HS-5 (cell line): ENCODE measurements at regions not wholly inside any gene's neighbourhood (a gene's known extent, or its start where the extent isn't known, plus 50 kb on each side); places are given as distances from the start of the nearest gene placed in this dataset.
A peak's percentile ranks its signal among the peaks of the same experiment; 100 is the strongest.
"Not testable (repeated sequence)": the region's sequence is repeated elsewhere in the genome, so short reads cannot be mapped to it uniquely, and the experiment has no call there.

Source experiments
- DNase-seq: peaks from one replicate; pipeline ENCODE4 v3.0.0-alpha.2; 2012; ENCODE audit warnings: low read depth

DNA sequence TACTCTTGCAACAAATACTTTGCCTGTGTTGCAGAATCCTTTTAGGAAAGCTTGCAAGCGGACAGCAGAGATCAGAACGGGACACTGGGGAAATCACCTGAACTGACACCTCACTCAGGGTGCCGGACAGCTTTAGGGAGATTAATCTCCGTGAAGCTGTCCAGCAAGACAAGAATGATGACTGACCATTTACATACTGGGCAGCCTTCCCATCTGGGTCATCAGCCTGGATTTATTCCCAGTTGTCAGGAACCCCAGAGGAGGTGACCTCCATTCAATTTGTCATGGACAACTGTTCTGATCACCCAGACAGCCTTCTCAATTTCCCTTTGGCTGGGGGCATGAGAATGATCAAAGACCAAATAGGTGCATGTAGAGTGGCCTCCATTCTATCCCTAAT, 93.0 kb upstream of the EGFL6 start:
- DNase-seq = no peak

DNA sequence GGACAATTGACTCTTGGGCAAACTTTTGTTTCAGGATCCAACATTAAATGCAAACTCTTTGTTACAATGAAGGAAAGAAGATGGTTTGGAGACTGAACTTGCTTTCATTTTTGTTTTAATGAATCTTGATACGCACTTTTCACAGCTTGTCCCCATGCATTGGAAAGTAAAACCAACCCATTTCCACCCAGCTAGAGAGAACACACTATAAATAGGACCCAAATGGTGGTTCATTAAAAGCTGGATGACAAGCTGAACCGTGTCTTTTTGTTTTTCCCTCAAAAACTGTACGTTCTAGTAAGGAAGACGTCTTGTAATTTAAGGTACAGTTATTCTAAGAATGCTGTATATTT, 95.3 kb upstream of the EGFL6 start:
- no peak for DNase-seq

DNA sequence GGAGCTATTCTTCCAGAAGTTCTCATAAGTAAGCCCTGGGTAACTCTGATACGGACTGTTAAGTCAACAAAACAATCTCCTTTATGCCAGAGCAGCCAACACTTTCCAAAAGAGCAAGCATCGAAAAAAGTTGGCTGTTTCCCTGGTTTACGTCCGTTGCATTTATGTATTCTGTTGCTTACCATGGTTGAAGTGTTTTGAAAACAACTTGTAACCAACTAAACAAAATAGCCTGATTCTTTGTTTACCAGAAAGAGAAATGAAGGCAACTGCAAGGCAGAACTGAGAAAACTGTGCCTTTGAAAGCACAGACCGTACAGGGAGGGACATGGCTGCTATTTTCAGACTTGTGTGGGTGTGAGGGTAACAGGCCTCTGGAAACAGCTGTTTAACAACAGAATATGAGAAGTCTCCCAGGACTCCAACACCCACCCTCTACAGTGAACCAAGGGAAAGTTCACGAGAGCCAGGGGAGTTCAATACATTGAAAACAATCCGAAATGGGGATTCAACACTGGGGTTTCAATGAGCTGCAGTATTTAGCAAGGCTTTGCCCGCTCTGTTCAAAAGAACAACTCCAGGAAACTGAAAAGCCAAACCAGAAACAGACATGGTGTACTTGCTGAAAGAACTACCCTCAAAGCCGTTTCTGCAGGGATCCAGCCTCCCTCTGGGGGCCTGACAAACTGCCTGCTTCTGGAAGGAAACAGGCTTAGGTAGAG, 95.8 kb upstream of the EGFL6 start:
- no peak for DNase-seq

DNA sequence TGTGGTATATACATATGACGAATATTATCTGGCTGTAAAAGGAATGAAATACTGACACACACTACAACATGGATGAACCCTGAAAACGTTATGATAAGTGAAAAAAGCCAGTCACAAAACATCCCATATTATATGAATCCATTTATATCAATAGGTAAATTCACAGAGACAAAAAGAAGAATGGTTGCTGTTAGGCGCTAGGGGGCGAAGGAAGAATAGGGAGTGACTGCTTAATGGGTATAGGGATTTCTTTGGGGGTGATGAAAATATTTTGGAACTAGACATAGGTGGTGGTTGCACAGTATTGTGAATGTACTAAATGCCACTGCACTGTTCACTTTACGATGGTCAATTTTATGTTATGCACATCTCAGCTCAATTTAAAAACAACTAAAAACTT, 96.4 kb upstream of the EGFL6 start:
- DNase-seq = no peak

DNA sequence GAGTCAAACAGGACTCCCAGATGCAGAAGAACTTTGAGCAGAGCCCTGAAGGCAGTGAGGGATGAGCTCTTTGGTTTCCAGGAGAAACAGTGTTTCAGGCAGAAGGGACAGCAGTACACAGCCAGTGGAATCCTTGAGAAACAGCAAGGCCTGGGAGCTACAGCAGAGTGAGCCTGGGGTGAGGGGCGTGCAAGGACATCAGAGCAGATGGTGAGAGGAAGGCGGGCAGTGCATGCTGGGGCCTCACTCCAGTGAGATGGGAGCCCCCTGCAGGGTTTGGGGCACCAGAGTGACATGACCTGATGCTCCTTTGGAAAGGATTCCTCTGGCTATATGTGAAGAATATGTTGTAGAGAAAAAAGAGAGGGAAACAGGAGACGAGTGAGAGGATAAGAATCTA, 98.1 kb upstream of the EGFL6 start:
- no peak for DNase-seq

DNA sequence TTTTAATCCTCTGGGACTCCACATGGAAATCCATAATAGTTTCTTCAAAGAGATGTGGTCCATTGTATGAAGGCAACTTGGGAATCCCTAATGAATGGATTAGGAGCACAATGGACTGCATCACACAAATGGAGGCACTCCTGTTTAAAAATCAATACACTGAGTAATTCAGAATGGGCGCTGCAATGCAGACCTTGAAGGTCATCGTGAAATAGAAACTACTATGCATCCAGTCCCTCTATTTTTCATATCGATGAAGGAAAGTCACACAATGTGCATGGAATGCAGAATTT, 98.8 kb upstream of the EGFL6 start:
- no peak for DNase-seq

DNA sequence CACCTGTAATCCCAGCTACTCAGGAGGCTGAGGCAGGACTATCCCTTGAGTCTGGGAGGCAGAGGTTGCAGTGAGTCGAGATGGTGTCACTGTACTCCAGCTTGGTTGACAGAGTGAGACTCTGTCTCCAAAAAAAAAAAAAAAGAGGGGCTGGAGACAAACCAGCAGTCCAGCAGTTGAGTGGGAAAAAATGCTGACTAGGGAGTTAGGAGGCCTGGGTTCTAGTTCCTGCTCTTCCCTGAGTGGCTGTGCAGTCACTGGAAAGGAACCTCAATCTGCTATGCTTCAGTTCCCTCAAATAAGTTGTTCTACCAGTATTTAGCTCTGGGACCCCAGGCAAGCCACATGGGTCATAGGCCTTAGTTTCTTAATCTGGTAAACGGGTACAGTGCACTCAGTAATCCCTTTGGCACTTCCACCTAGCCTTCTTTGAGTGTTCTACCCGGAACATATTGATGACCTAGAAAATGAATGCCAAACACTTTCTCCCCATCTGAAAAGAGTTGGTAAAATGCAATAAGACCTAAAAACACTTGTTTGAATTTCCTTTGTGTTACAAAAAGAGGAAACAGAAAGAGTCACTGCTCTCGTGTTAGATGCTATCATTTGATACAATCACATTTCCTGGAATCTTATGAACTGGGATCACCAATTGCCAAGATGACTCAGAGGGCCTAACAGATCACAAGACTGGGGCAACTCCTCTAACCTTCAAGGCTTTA, 99.3 kb upstream of the EGFL6 start:
- peak; percentile 66 for DNase-seq

DNA sequence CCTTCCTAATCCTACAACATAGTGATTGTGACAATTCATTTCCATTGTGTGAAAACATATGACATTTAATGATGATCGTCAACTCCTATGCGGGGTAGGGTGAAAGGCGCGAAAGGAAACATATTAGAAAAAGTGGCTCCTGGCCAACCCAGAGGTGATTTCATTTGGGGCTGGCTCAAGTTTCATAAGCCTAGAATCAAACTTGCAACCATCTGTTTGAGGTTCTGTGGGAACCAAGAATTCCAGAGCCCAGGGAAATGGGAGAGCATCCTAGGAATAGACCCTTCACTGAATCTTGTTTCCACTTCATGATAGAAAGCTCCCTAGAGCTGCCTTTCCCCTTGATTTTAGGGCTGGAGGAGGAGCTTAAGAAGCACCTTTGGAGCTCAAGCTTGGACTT, 101.3 kb upstream of the EGFL6 start:
- DNase-seq = no peak

DNA sequence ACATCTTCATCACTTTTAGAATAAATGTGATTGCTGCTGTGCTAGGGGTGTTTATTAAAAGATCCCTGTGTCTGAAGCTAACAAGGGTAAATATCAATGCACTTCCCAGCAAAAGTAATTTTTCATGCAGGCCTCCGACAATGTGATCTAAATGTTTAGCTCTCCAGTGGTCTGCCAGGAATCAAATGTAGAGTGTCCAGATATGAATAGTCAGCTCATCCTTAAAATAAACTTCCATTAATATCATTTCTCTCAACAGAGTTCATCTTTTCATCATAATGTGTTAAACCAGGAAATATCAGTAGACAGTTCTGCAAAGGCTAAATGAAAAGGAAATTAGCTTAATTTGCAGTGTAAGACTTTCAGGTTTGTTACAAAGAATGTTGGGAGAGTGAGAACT, 102.2 kb upstream of the EGFL6 start:
- no peak for DNase-seq

DNA sequence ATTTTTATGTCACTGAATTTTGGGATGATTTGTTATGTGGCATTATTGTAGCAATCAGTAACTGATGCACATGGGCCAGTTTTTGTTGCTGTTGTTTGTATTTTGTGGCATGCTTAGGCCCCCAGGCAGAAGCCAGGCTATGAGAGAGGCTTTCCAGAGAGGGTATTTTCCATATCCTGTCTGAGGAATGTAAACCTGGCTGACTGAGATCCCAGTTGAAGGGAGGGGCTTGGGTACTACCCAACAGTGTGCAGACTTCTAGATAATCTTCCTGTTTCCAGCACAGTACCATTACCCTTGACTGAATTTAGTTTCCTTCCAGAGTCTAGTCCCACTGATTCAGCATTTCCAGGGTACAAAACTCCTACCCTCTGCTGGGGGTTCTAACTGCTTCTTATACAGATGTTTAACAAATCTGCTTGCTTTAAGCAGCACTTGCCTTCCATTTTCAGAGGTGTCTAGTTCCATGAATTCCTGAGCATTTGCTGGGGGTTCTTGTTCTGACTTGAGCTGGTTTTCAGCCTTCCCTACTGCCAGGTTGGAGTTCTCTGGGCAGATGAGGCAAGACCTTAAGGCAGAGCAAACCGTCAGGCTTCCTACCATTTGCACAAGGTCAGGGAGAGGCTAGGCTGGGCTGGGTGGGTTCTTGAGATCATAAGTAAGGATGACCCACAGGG, 104.7 kb upstream of the EGFL6 start:
- DNase-seq = no peak

DNA sequence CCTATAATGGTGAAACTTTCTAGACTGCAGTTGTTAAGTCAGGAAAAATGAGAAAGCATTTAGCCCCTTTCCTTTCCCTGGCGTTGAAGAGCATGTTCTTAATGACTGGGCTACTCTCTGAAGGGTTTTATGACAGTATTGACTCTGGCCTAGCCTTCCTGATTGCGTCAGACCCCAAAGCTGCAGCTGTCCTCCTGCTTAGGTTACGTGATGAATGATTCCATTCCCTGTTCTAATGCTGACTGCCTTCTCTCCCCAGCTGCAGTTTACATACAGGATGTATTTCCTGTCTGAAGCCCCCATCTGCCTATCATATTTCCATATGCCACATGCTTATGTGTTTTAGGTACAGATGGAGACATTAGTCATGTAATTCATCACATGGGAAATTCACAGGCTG, 105.8 kb upstream of the EGFL6 start:
- peak; percentile 85 for DNase-seq

DNA sequence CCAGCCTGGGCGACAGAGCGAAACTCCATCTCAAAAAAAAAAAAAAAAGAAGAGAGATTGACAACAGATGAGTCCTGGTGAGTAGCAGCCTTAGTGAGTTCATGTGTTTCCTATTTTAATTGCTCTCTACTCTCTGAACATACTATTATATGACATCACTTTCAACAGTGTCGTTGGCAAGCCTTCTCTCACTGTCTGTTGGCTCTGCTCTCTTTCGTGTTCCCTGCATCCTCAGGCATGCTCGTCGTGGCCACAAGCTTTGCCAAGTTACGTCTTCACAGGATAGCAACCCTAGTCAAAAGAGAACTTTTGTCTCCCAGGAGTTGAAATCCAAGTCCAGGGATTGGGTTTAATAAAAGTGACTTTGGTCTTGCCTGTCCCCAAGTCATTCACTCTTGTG, 117.1 kb upstream of the EGFL6 start:
- no peak for DNase-seq

DNA sequence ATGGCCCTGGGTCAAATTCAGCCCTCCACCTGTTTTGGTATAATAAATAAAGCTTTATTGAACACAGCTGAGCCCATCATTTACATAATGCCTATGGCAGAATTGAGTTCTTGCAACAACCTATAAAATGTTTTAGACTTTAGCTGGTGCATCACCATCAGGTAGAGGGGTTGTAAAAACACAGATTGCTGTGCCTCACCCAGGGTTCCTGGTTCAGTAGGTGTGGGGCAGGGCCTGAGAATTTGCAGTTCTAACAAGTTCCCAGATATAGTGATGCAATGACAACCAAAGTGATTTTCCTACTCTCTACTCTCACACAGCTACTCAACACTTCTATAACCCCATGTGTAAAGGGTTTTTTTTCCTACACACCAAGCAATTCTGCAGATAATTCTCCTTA, 120.0 kb upstream of the EGFL6 start:
- DNase-seq = no peak

DNA sequence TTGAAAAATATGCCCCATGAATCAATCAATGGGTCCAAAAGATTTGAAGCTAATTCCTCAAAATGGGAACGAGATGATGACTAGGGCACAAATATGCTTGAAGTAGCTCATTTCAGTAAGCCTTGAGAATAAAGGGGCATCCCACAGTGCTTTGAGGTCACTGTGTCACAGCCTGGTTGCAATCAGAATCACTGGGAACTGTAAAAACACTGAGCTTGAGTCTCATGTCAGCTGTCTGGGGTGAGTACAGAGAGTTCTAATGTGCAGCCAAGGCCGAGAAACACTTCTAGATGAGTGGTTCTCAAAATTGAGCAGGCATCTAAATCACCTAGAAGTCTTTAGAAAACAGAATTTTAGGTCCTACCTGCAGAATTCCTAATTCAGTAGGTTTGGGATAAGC, 120.5 kb upstream of the EGFL6 start:
- no peak for DNase-seq

DNA sequence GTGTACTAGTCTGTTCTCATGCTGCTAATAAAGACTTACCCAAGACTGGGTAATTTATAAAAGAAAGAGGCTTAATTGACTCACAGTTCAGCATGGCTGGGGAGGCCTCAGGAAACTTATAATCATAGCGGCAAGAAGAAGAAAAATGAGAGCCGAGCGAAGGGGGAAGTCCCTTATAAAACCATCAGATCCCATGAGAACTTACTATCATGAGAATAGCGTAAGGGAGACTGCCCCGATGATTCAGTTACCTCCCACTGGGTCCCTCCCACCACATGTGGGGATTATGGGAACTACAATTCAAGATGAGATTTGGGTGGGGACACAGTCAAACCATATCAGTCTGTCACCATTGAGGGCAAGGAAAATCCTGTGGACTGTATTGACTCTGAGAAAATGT, 121.8 kb upstream of the ATXN3L start:
- DNase-seq = not testable (repeated sequence)

DNA sequence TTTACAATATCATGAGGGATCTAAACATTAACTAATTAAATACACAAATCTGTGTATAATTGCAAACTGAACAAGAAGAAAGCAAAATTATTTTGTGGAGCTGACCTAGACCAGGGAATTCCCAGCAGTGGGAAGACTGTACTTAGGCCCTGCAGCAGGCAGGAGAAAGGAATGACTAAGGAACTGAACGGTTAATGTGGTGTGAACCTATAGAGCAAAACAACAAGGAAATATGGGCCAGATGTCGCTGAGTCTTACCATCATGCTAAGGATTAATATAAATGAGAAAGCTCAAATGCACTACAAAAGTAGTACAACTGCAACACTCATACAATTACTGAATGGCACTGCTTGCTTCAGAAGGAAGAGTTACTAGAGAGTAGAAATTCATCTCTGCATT, 120.3 kb upstream of the ATXN3L start:
- DNase-seq = no peak

DNA sequence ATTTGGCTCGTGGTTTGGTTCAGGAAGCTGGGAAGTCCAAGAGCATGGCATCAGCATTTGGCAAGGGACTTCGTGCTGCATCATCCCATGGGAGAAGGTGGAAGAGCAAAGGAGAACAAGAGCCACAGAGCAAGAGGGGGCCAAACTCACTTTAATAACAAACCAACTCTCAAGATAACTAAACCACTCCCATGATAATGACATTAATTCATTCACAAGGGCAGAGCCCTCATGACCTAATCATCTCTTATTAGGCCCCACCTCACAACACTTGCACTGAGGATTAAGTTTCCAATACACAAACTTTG, 113.4 kb upstream of the ATXN3L start:
- DNase-seq = no peak

DNA sequence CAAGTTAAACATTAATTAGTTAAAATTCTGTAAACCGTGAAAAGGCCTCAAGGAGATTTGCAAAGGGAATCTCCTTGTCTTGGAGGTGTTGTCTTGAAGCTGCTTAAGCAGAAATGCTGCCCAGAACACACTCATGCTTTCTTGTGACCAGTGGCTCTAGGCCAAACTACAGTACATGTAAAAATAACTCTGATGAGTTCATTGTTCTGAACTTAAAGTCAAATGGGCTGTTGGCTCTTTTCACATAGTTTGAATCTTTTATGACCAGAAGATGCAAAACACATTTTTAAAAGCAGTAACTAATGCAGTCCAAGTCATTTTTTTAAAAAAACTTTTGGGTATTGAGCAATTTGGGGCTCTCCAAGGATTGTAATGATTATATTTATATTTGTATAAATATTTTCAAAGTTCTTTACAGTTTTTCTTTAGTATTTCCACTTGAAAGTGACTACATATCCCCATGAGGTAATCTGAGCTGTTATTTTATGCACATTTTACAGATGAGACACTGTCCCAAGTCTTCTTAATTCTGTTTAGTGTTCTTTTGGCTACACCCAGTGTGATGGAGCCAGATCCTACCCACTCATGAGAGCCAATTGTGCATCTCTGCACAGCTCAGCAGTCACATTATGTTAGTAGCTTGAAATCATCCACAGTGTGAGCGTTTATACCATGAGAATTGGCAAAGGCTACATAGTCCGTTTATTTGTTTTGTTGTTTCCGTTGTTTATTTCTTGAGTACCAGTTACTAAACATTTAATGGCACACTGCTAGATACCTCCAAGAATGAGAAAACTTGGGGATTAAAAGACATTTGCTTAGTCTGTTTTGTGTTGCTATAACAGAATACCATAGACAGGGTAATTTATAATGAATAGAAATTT, 112.8 kb upstream of the ATXN3L start:
- peak; percentile 76 for DNase-seq

DNA sequence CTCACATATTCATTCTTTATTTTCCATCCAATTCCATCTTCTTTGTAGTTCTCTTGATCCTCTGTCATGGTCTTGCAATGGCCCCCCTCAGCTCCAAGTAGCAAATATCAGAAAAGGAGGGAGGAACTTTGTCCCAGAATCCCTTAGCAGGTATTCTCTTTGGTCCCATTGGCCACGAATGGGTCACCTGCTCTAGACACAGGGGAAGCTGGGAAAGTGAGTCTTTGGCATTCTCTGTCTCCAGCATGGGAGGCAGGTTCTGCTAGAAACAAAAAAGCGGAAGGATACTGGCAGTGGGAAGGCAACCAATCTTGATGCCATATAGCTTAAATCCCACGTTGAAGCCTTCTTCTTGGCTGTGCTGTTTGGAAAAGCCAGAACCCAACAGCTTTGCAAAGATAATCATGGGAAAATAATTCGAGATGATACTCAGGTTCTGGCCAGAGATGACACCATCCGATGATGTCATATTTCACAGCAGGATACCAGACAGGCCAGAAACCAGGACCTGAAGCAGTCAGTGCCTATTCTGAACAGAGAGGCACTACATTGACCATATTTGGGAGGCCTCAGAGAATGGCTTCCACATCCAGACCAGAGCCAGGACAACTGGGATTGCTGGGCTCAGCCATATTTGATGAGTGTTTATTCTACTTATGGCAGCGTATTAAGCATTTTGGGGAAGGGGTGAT, 110.4 kb upstream of the ATXN3L start:
- no peak for DNase-seq

DNA sequence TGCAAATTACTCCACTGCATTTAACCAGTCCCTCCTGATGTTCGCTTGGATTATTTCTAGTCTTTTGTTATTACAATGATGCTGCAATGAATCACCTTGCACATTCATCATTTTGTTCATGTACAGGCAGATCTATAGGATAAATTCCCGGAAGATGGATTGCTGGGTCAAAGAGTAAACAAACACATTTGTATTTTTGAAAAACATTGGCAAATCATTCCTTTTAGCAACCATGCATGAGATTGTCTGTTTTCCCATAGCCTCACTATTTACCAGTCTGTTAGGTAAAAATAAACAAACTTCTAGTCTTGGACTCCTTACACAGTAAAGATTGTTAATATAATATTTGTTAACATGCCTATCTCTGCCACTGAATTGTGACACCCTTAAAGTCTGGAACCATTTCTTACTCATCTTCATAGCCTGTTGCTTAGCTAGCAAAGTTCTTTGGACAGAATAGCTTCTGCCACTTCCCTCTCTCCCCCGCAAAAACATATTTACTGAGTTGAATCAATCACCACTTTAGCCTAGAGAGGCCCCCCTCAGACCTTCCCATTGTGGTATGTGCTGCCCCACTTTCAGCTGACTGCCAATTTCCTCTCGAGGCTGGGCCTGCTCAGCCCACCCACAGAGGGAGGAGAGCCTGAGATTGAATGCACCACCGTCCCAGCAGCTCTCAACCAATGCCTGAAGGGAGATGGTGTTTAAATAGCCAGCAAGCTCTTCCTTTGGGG, 108.4 kb upstream of the ATXN3L start:
- DNase-seq = peak; percentile 80

DNA sequence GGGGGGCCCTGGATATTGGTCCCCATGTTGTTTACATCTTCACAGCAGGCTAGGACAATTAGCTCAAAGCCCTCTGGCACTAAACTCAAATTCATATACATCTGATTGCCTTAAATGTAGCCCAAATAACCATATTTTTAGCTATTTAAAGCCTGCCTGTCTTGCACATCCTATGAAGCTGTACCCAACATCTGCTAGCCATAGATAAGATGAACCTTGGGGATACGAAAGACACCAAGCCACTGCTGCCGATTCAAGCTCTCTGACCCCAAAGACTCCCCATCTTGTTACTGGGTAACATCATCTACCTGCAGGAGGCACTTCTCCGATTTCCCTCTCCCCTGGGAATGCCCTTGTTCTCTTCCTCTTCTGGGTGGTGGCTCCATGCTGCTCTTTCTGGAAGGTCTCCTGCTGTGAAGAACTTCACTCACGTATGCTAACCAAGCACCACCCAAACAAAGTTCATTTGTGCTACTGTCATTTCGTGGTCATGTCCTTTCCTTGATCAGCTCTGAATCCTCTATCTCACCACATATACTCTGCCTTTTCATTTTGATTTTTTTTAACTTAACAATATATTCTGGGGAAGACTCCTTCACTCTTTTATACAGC, 107.7 kb upstream of the ATXN3L start:
- DNase-seq = no peak
